HepG2 (cell line): ENCODE measurements at regions not wholly inside any gene's neighbourhood (a gene's known extent, or its start where the extent isn't known, plus 50 kb on each side); places are given as distances from the start of the nearest gene placed in this dataset.

Source experiments
- ARHGAP35 ChIP-seq: sonication (generic); formaldehyde crosslinking; IDR thresholded peaks from 2 replicates; pipeline ENCODE4 v1.9.0; 2022; ENCODE audit warnings: mild to moderate bottlenecking, inconsistent platforms, moderate library complexity, missing genetic modification reagents, borderline replicate concordance
- ATF1 ChIP-seq: IDR thresholded peaks from 2 replicates; pipeline ENCODE4 v1.6.1; 2016; ENCODE audit warnings: mild to moderate bottlenecking, control low read depth
- CTCF ChIP-seq: sonication (generic); formaldehyde crosslinking; IDR thresholded peaks from 2 replicates; pipeline ENCODE4 v1.5.0; 2020; ENCODE audit warnings: mild to moderate bottlenecking, missing genetic modification reagents, moderate library complexity
- GTF3A ChIP-seq: sonication (generic); formaldehyde crosslinking; conservative IDR thresholded peaks from 2 replicates; pipeline ENCODE4 v1.4.0; 2020; ENCODE audit warnings: mild to moderate bottlenecking, missing genetic modification reagents
- KLF16 ChIP-seq, 2 experiments: sonication (generic) in 1 of 2; formaldehyde crosslinking in 1 of 2; IDR thresholded peaks; 2 replicates each; pipeline versions ENCODE4 v1.6.1 to v1.8.0; 2016 to 2023; ENCODE audit warnings: missing genetic modification reagents in 2 of 2, missing compliant biosample characterization in 1 of 2
- NFYB ChIP-seq: sonication (generic); formaldehyde crosslinking; IDR thresholded peaks from 2 replicates; pipeline ENCODE4 v1.4.0; 2020; ENCODE audit warnings: missing genetic modification reagents
- PCBP1 ChIP-seq: fragments of 200-400 bp; formaldehyde crosslinking; IDR thresholded peaks from 2 replicates; pipeline ENCODE4 v1.6.1; 2017; ENCODE audit warnings: mild to moderate bottlenecking, low read depth, low read length, borderline replicate concordance
- POLR2AphosphoS5 ChIP-seq: IDR thresholded peaks from 2 replicates; pipeline ENCODE4 v1.6.1; 2012; ENCODE audit warnings: low read depth, low read length
- SP1 ChIP-seq, 2 experiments: fragments of 450-650 bp in 1 of 2; sonication (generic) in 1 of 2; formaldehyde crosslinking in 1 of 2; IDR thresholded peaks; 2 replicates each; pipeline versions ENCODE4 v1.4.0 to v1.6.1; 2016 to 2020; ENCODE audit warnings: missing genetic modification reagents in 1 of 2

GRCh38 chr2:130289780-130290179 is 52.9 kb upstream of the IMP4 start:
- TF ChIP-seq CTCF, result no peak
- no peak for TF ChIP-seq GTF3A (CRISPR knock-in tag)
- no peak for TF ChIP-seq ARHGAP35 (CRISPR knock-in tag)
- TF ChIP-seq SP1 (IDR thresholded peaks at IDR 0.05), result no peak
- no peak for TF ChIP-seq SP1 (CRISPR knock-in tag; IDR thresholded peaks at IDR 0.05)
- TF ChIP-seq ATF1, result no peak
- TF ChIP-seq NFYB (CRISPR knock-in tag), result no peak
- TF ChIP-seq POLR2AphosphoS5, result no peak
- no peak for TF ChIP-seq KLF16 (CRISPR knock-in tag; IDR thresholded peaks at IDR 0.05)
- TF ChIP-seq PCBP1, result no peak
